NCI-H526 (cell line): ENCODE measurements at regions not wholly inside any gene's neighbourhood (a gene's known extent, or its start where the extent isn't known, plus 50 kb on each side); places are given as distances from the start of the nearest gene placed in this dataset.
"Not testable (repeated sequence)": the region's sequence is repeated elsewhere in the genome, so short reads cannot be mapped to it uniquely, and the experiment has no call there.

Experiments
- DNase-seq, 2 experiments: peaks; one replicate each; lab custom pipeline; 2025; lab: John Stamatoyannopoulos, UW

DNA sequence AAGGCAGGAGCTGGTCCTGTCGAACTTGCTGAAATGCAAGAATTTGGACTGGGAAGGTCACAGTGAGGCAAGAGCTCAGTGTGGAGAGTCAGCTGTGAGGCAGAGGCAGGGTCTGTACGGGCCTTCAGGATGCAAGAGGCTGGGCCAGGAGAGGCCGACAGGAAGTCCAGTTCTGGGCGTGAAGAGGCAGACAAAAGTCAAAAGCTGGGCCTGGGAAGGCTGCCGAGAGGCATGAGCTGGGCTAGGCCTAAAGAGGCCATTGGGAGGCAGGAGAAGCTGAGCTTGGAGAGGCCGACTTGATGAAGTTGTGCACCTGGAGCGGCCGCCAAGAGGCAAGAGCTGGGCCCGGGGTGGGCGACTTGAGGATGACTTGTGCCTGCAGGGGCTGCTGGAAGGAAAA, 330.5 kb downstream of the ZNF479 start:
- not testable (repeated sequence) for DNase-seq

DNA sequence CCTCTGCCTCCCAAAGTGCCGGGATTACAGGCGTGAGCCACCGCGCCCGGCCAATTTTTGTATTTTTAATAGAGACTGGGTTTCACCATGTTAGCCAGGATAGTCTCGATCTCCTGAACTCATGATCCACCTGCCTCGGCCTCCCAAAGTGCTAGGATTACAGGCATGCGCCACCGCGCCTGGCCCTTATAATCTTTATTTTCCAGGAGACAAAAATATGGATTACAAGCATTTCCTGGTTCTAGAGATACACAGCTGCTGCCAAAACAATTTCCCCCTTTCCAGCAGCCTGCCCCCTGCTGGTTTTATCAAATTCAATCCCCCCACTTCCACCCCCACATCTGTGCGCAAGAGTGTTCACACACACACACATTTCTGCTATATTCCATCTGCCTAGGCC, 333.4 kb downstream of the ZNF479 start:
- not testable (repeated sequence) for DNase-seq

DNA sequence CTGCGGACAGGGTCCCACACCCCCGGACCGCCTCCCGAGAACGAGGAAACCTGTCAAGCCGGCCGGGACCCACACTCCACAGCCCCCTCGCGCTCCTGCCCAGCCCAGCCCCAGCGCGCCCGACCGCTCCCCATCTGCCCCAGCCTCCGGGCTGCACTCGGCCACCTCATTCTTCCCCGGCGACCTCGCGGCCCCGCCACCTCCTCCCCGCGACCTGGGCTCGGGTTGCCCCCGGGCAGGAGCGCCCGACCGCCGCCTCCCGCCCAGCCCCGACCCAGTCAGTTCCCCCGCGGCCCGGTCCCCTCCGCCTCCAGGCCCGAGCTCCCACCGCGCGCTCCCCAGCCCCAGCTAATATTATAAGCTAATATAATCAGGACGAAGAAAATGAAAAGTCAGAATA, 344.8 kb downstream of the ZNF479 start:
- not testable (repeated sequence) for DNase-seq
